BE2C (cell line): ENCODE measurements at regions not wholly inside any gene's neighbourhood (a gene's known extent, or its start where the extent isn't known, plus 50 kb on each side); places are given as distances from the start of the nearest gene placed in this dataset.
A peak's percentile ranks its signal among the peaks of the same experiment; 100 is the strongest.

Experiments used
- DNase-seq: peaks from one replicate; pipeline ENCODE4 v3.0.0-alpha.2; 2020
- H3K27me3 ChIP-seq: fragments of 250-450 bp; sonication (Bioruptor Pico); 2 replicates; pipeline ENCODE4 v1.5.1; 2020; ENCODE audit warnings: mild to moderate bottlenecking
- H3K36me3 ChIP-seq: fragments of 250-450 bp; sonication (Bioruptor Pico); 2 replicates; pipeline ENCODE4 v1.5.1; 2020; ENCODE audit warnings: mild to moderate bottlenecking
- H3K4me1 ChIP-seq: fragments of 250-450 bp; sonication (Bioruptor Pico); 2 replicates; pipeline ENCODE4 v1.5.1; 2020
- H3K4me3 ChIP-seq: 2 replicates; pipeline ENCODE4 v1.5.1; 2011; ENCODE audit warnings: low read depth, low read length
- H3K9me3 ChIP-seq: fragments of 250-450 bp; sonication (Bioruptor Pico); 2 replicates; pipeline ENCODE4 v1.5.1; 2020
- CTCF ChIP-seq: IDR thresholded peaks from 2 replicates; pipeline ENCODE4 v1.5.1; 2012; ENCODE audit warnings: mild to moderate bottlenecking, low read depth, low read length

- no peak for TF ChIP-seq CTCF
- H3K36me3 ChIP-seq = no peaks in the 10 kb centered on the region
- no peak overlapping the region for H3K4me3 ChIP-seq
- H3K9me3 ChIP-seq = no peaks in the 10 kb centered on the region
- no peaks in the 10 kb centered on the region for H3K27me3 ChIP-seq
- peaks cover 40% of the 10 kb centered on the region for H3K4me1 ChIP-seq
- peak; percentile 75 for DNase-seq
These were observed 54.7 kb downstream of the ASCL1 start for GRCh38 chr12:103011974-103012763.

GRCh38 chr12:103012884-103013283 lies 55.4 kb downstream of the ASCL1 start:
- no peaks in the 10 kb centered on the region for H3K27me3 ChIP-seq
- no peaks in the 10 kb centered on the region for H3K9me3 ChIP-seq
- TF ChIP-seq CTCF = no peak
- peak; percentile 30 for DNase-seq
- H3K36me3 ChIP-seq = no peaks in the 10 kb centered on the region
- H3K4me3 ChIP-seq = no peak overlapping the region
- peaks cover 40% of the 10 kb centered on the region for H3K4me1 ChIP-seq

- peak; percentile 53 for DNase-seq
- H3K4me1 ChIP-seq = peaks cover 40% of the 10 kb centered on the region
- no peaks in the 10 kb centered on the region for H3K27me3 ChIP-seq
- no peak overlapping the region for H3K4me3 ChIP-seq
- TF ChIP-seq CTCF = no peak
- no peaks in the 10 kb centered on the region for H3K36me3 ChIP-seq
- H3K9me3 ChIP-seq = no peaks in the 10 kb centered on the region
These were observed 56.3 kb downstream of the ASCL1 start for GRCh38 chr12:103013741-103014300.

- no peaks in the 10 kb centered on the region for H3K36me3 ChIP-seq
- no peak for TF ChIP-seq CTCF
- peaks cover 33% of the 10 kb centered on the region for H3K4me1 ChIP-seq
- no peak overlapping the region for H3K4me3 ChIP-seq
- no peak for DNase-seq
- H3K9me3 ChIP-seq = no peaks in the 10 kb centered on the region
- H3K27me3 ChIP-seq = no peaks in the 10 kb centered on the region
These were observed 58.9 kb downstream of the ASCL1 start for GRCh38 chr12:103016381-103016780.

- no peak for DNase-seq
- no peaks in the 10 kb centered on the region for H3K27me3 ChIP-seq
- no peaks in the 10 kb centered on the region for H3K4me1 ChIP-seq
- H3K9me3 ChIP-seq = no peaks in the 10 kb centered on the region
- H3K4me3 ChIP-seq = no peak overlapping the region
- H3K36me3 ChIP-seq = no peaks in the 10 kb centered on the region
- no peak for TF ChIP-seq CTCF
These were observed 63.4 kb downstream of the ASCL1 start for GRCh38 chr12:103020839-103021238.

- no peak for DNase-seq
- no peaks in the 10 kb centered on the region for H3K9me3 ChIP-seq
- peaks cover 2% of the 10 kb centered on the region for H3K4me1 ChIP-seq
- no peaks in the 10 kb centered on the region for H3K36me3 ChIP-seq
- no peak overlapping the region for H3K4me3 ChIP-seq
- no peak for TF ChIP-seq CTCF
- no peaks in the 10 kb centered on the region for H3K27me3 ChIP-seq
These were observed 64.2 kb downstream of the ASCL1 start for GRCh38 chr12:103021538-103022218.
